NCI-H2196 treated with DMSO at 0.1 percent for 48 hours (cell line): ENCODE measurements at regions not wholly inside any gene's neighbourhood (a gene's known extent, or its start where the extent isn't known, plus 50 kb on each side); places are given as distances from the start of the nearest gene placed in this dataset.

ENCODE experiments used
- DNase-seq: peaks from one replicate; lab custom pipeline; 2025; ENCODE audit not compliant: unreplicated experiment; lab: John Stamatoyannopoulos, UW

DNA sequence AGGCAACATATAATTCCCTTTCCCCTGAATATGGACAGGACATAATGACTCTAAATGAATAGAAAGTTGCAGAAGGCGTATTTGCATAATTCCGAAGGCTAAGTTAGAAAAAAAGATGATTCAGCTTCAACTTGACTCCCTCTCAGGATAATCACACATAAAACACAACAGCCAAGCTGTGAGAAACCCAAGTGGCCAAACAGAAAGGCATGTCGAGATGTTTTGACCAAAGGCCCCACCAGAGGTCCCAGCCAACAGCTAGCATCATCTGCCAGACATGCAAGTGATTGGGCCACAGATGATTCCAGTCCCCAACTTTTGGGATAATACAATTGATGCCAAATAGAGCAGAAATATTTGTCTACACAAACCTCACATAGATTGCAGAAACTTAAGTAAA lies 444.9 kb downstream of the LTN1 start:
- no peak for DNase-seq

GRCh38 chr21:28543975-28544374 lies 448.7 kb downstream of the LTN1 start:
- DNase-seq: no peak

GRCh38 chr21:28541371-28542112 lies 451.1 kb downstream of the LTN1 start:
- DNase-seq: no peak

- DNase-seq: no peak
Observed at GRCh38 chr21:28540514-28540913, 452.2 kb downstream of the LTN1 start.

DNA sequence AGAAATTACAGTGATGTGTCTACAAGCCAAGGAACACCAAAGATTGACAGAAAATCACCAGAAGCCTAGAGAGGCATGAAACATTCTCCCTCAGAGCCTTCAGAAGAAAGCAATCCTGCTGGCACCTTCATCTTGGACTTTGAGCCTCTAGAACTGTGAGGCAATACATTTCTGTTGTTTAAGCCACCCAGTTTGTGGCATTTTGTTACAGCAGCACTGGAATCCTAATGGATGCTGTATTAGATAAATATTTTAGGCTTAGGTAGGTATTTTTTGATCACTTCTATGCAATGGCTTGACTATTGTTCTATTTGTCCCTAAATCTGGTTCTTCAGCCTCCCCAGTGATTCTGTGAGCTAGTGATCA lies 453.1 kb downstream of the LTN1 start:
- DNase-seq: no peak

DNA sequence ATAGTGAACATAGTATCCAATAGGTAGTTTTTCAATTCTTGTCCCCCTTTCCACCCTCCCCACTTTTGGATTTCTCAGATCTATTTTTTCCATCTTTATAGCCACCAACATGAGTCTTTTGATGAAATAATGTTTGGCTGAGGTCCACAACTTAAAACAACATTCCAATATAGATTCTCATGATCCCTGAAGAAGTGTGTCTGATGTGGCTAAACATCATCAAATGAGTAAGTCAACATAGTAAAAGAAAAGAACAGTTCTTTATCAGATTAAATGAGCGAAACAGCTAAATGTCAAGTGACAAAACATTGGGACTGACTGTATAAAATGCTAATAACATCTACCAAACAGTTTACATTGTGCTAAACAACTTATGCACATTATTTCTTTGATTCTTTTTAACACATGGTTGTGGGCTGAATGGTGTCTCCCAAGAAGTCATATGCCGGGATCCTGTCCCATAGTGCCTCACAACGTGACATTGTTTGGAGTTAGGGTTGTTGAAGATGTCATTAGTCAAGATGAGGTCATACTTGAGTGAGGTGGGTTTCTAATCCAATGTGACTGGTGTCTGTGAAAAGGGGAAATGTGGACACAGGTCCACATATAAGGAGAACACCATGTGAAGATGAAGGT lies 453.6 kb downstream of the LTN1 start:
- DNase-seq: no peak

DNA sequence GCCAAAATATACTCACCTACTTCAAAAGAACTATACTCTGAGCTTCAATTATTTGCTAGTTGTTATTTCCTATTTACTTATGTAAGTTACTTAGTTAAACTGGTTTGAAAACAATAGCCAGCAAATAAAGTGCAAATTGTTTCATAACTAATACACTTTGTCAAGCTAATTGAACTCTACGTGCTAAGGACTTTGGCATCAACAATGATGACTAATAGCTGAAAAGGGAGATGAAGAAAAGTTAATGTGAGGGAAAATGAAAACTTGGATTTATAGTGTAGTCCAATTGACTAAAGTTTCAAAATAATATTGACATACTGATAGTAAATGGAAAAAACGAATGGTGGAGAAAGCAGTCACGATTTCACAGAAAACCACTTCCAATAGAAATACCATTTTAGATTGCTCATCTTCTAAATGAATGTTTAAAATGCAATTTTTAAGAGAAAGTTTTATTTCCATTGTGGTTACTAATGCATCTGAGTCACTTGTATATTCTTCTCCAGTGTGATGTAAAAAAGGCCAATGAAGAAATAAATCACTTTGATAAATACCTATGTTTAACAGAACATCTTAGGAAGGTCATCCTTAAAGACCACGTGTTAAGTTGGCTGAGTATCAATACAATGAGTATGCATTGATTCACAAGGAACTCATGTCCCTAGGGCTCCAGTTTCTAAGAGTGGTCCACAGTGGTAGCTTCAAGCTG lies 455.2 kb downstream of the LTN1 start:
- no peak for DNase-seq

GRCh38 chr21:28532446-28532845 lies 460.2 kb downstream of the LTN1 start:
- no peak for DNase-seq

DNA sequence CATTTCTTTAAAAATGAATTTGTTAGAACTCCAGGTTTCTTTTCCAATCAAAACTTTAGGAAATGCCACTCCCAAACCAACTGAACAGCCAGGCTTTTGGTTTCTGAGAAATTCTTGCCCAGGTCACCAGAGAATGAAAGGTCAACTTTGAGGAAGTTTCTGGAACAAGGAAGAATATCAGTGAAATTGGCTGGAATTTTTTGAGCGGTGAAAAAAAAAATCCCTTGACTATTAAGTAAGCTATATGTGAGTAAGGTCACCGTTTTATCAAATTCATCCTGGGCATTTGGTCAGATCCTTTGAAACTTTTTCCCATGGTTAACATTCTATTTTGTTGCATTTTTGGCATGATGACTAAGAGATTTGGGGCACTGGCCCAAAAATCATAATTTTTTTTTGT lies 469.3 kb downstream of the LTN1 start:
- no peak for DNase-seq

GRCh38 chr21:28522014-28522799 lies 470.5 kb downstream of the LTN1 start:
- no peak for DNase-seq

- no peak for DNase-seq
Observed at GRCh38 chr21:28518630-28519029, 474.0 kb downstream of the LTN1 start.

GRCh38 chr21:28516991-28517592 lies 475.6 kb downstream of the LTN1 start:
- DNase-seq: no peak

- DNase-seq: no peak
Observed at GRCh38 chr21:28516021-28516420, 476.7 kb downstream of the LTN1 start.

- DNase-seq: no peak
Observed at GRCh38 chr21:28513428-28513827, 479.2 kb downstream of the LTN1 start.

GRCh38 chr21:28509031-28509430 lies 483.6 kb downstream of the LTN1 start:
- no peak for DNase-seq

DNA sequence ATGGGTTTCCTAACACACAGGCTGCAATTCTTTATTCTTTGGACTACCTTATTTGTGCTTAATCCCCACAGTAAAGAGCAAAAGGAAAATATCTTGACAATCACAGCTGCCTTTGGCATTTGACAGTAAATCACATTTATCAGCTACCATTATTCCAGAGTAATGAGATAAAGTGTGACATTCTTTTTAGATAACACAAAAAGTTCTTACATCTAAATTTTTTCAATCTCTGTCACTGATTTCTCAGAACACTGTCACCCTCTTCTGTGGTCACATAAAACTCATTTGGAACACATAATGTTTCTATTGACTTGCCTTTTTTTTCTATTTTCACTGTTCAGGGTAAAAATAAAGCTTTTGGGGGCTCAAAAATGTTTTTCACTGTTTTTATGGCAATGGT lies 484.6 kb downstream of the LTN1 start:
- DNase-seq: no peak

- no peak for DNase-seq
Observed at GRCh38 chr21:28496517-28496916, 496.2 kb downstream of the LTN1 start.

- DNase-seq: no peak
Observed at GRCh38 chr21:28492127-28492526, 500.6 kb downstream of the LTN1 start.

DNA sequence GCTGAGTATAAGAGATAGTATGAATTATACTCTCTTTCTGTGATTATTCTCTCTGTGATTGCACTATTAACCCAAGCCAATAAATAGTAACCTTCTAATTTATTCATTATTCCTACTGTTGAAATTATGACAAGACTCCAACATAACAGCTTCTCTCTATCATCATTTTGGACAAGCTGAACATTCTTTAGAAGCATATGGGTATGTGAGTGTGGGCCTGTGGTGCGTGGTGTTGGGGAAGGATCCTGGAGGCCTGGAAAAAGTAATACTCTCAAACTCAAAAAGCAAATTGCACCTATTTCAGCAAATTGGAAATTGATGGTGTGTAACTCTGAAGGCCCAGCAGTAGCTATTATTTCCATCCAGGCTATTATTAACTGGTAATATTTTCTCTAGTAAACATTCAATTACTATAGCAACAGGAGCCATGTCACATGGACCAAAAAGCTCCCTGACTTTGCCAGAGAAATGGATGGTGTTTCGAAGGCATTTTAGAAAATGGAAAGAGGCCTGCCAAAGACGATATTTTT lies 502.8 kb downstream of the LTN1 start:
- no peak for DNase-seq

- no peak for DNase-seq
Observed at GRCh38 chr21:28489162-28489561, 503.5 kb downstream of the LTN1 start.
